GM12864 (cell line): ENCODE measurements at regions not wholly inside any gene's neighbourhood (a gene's known extent, or its start where the extent isn't known, plus 50 kb on each side); places are given as distances from the start of the nearest gene placed in this dataset.
"Not testable (repeated sequence)": the region's sequence is repeated elsewhere in the genome, so short reads cannot be mapped to it uniquely, and the experiment has no call there.

Source experiments
- DNase-seq: peaks from one replicate; pipeline ENCODE4 v3.0.0-alpha.2; 2011; ENCODE audit warnings: low read depth
- H3K4me3 ChIP-seq: 2 replicates; pipeline ENCODE4 v1.5.1; 2011; ENCODE audit warnings: mild to moderate bottlenecking, low read depth, low read length, control low read depth
- TF ChIP-seq, protein P1 (sequence below): IDR thresholded peaks from 2 replicates; pipeline ENCODE4 v1.5.1; 2011; ENCODE audit warnings: low read depth, mild to moderate bottlenecking, moderate library complexity, low read length, control low read depth, inconsistent platforms; ENCODE audit errors: missing control alignments

DNA sequence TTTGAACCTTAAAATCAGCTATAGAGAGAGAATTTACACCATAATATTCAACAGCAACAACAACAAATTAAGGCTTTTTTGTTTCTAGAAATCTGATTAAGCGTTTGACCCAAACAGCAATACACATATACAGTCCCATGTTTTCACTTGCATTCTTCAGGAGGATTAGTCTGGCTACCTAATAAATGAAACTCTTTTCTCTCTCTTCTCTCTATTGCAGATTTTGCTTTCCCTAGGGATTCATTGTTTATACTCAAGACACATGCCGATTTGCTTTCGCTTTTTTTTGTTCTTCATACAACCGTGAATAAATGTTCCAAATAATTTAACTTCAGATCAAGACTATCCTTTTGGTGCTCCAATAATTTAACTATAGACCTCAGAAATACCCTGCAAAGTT is 162.4 kb upstream of the PTBP2 start:
- DNase-seq: no peak
- TF ChIP-seq, protein P1, sequence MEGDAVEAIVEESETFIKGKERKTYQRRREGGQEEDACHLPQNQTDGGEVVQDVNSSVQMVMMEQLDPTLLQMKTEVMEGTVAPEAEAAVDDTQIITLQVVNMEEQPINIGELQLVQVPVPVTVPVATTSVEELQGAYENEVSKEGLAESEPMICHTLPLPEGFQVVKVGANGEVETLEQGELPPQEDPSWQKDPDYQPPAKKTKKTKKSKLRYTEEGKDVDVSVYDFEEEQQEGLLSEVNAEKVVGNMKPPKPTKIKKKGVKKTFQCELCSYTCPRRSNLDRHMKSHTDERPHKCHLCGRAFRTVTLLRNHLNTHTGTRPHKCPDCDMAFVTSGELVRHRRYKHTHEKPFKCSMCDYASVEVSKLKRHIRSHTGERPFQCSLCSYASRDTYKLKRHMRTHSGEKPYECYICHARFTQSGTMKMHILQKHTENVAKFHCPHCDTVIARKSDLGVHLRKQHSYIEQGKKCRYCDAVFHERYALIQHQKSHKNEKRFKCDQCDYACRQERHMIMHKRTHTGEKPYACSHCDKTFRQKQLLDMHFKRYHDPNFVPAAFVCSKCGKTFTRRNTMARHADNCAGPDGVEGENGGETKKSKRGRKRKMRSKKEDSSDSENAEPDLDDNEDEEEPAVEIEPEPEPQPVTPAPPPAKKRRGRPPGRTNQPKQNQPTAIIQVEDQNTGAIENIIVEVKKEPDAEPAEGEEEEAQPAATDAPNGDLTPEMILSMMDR: no peak

DNA sequence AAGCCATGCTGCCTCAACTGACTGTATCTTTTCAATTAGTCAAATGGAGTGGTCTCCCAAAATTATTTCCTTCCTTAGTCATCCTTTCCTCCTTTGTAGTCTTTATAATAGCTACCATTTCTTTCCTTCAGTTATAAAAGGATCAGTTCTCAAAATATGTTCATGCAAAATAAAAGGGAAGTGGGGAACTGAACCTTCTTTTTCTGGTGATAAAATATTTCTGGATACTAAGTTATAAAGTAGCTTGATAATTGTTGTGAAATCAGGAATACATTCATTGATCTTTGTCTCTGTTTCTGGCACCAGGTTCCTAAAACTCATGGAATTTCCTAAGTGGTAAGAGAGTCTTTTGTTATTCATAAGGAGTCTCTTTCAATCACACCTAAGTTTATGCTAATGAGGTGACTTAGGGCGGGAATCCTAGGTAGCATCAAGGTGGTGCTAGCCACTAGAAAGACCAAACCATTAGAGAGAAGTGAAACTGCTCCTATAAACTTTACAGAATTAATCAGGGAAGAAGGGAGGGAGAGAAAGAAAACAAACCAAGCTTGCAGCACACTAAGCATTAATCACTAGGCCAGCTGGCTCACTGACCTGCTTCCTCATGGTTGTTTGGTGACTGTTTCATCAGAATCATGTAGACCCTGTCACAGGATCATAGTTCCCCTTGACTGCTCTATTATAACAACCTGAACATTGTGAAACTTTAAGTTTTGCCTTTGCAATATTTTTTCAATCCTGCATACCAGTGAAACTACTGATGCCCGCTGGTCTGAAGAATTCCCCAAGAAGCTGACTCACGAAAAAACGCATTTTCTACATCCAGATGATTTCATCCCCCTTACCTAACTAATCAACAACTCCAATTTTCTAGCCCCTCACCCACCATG is 161.6 kb upstream of the PTBP2 start:
- DNase-seq: no peak
- H3K4me3 ChIP-seq: no peak overlapping the region
- TF ChIP-seq, protein P1: no peak

More for the DNA sequence above, 162.4 kb upstream of the PTBP2 start:
- no peak overlapping the region for H3K4me3 ChIP-seq

DNA sequence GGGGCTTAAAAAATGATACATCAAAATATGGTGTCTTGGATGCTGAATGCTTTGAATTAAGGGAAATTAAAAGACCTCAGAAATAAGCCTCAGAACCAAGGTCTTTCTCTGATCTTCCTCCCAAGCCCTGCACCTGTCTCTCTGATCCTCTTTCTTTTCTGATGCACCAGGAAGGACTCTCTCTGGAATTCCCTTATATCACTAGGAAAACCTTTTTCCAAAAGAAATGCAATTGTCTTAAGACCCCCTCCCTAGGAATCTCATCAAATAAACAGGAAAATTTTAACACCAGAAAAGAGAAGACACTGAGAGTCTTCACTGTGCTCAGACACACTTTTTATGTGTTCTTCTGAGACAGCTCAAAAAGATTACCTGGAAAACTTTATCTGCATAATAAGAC is 159.5 kb upstream of the PTBP2 start:
- DNase-seq: no peak
- TF ChIP-seq, protein P1: no peak
- H3K4me3 ChIP-seq: no peak overlapping the region

DNA sequence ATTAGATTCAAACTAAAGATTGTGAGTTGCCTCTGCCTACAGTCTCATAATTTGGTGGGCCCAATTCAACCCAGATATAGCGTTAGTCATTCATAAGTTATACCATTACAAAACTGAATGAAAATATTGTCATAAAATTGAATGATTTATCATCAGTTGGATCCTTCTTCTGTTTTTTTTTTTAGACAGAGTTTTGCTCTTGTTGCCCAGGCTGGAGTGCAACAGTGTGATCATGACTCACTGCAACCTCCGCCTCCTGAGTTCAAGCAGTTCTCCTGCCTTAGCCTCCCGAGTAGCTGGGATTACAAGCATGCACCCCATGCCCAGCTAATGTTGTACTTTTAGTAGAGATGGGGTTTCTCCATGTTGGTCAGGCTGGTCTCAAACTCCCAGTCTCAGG is 157.2 kb upstream of the PTBP2 start:
- not testable (repeated sequence) for H3K4me3 ChIP-seq, DNase-seq

DNA sequence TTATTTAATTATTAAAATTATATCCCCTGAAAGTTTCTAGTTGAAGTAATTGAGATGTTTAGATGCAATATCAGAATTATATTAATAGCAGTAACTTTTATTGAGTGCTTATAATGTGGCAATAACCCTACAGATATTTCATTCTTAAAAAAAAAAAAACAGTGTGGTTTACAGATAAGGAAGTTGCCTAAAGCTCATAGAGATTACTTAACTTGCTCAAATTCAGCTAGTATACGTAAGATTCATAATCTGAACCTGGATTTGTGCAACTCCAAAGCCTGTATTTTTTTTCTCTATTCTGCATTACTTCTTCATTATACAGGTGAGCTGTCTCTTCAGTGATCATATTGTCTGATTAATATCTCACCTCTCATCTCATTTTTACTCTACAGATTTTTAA is 156.0 kb upstream of the PTBP2 start:
- no peak overlapping the region for H3K4me3 ChIP-seq
- TF ChIP-seq, protein P1: no peak
- no peak for DNase-seq

DNA sequence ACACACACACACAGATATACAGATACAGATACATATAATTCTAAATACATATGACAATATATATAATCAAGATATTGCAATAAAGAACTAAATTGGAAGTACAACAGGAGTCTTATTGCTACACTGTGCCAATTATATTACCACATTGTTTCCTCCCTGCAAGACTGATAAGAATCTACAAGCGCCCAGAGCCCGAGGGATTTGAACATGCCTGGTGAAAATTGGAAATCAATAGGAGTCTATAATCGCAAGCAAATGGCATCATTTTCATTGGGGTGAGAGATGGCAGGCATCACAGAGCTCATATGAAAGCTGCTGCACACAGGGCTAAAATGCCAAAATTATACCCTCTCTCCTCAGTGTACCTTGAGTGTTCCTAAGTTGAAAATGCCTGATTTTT is 152.9 kb upstream of the PTBP2 start:
- H3K4me3 ChIP-seq: no peak overlapping the region
- TF ChIP-seq, protein P1: no peak
- DNase-seq: no peak

DNA sequence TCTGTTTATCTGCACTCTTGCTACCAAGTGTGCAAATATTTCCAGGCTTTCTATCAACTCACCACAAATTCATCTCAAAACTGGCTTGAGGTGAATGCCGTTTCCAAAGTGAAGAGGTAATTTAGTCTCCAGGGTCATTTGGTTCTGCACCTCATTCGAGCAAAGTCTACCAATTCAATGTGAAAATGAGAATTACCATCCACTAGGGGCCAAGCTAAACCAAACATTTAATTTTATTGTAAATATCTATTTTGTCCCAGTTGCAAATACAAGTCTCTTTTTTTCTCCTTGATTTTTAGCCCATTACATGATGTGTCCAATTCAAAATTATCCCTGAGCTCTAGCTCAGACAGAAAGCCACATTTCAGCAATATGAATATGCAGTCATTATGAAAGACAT is 152.3 kb upstream of the PTBP2 start:
- TF ChIP-seq, protein P1: no peak

More for the DNA sequence above, 152.3 kb upstream of the PTBP2 start:
- H3K4me3 ChIP-seq: no peak overlapping the region
- no peak for DNase-seq
